ENCODE measurements at regions not wholly inside any gene's neighbourhood (a gene's known extent, or its start where the extent isn't known, plus 50 kb on each side); places are given as distances from the start of the nearest gene placed in this dataset.

GRCh38 chr5:62979472-62979871 lies 400.9 kb downstream of the LRRC70 start:
- TF ChIP-seq, protein P1, sequence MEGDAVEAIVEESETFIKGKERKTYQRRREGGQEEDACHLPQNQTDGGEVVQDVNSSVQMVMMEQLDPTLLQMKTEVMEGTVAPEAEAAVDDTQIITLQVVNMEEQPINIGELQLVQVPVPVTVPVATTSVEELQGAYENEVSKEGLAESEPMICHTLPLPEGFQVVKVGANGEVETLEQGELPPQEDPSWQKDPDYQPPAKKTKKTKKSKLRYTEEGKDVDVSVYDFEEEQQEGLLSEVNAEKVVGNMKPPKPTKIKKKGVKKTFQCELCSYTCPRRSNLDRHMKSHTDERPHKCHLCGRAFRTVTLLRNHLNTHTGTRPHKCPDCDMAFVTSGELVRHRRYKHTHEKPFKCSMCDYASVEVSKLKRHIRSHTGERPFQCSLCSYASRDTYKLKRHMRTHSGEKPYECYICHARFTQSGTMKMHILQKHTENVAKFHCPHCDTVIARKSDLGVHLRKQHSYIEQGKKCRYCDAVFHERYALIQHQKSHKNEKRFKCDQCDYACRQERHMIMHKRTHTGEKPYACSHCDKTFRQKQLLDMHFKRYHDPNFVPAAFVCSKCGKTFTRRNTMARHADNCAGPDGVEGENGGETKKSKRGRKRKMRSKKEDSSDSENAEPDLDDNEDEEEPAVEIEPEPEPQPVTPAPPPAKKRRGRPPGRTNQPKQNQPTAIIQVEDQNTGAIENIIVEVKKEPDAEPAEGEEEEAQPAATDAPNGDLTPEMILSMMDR (IDR thresholded peaks at IDR 0.05): no peak
- no peak for TF ChIP-seq POLR2A (IDR thresholded peaks at IDR 0.05)

Measured in suprapubic skin (tissue), 3 donors.